ENCODE measurements at regions not wholly inside any gene's neighbourhood (a gene's known extent, or its start where the extent isn't known, plus 50 kb on each side); places are given as distances from the start of the nearest gene placed in this dataset.

- no peaks in the 10 kb centered on the region for H3K27me3 Mint-ChIP-seq
- ATAC-seq (ENCODE audit: low read depth) (peak; percentile 77), DNase-seq (no peak)
- peaks cover 4% of the 10 kb centered on the region for H3K9me3 Mint-ChIP-seq
- H3K4me1 Mint-ChIP-seq = peaks cover 35% of the 10 kb centered on the region
- H3K27ac Mint-ChIP-seq = peak overlapping the region; percentile 88
- POLR2A ChIA-PET = interaction anchor here (0.6 kb wide), 1 partner anchor 177 kb away, joined by 4 read pairs; no protein-coding TSS in a partner anchor
- H3K4me3 Mint-ChIP-seq = peak overlapping the region; percentile 66
- H3K36me3 Mint-ChIP-seq = peaks cover 16% of the 10 kb centered on the region
Observed at GRCh38 chr6:141484711-141485110, 648.0 kb upstream of the GJE1 start.

- Mint-ChIP-seq H3K4me3 (peak overlapping the region; percentile 87), H3K36me3 (peaks cover 15% of the 10 kb centered on the region), H3K27ac (peak overlapping the region; percentile 97), H3K27me3 (no peaks in the 10 kb centered on the region), H3K9me3 (peaks cover 6% of the 10 kb centered on the region), H3K4me1 (peaks cover 35% of the 10 kb centered on the region)
- ATAC-seq (ENCODE audit: low read depth) (peak; percentile 91), DNase-seq (no peak)
- POLR2A ChIA-PET = interaction anchor here (0.8 to 1.8 kb wide), 6 partner anchors 10 to 157 kb away, joined by 3 to 7 read pairs (median 3); no protein-coding TSS in a partner anchor
Observed at GRCh38 chr6:141483598-141484061, 649.1 kb upstream of the GJE1 start.

GRCh38 chr6:141482796-141483597 lies 649.7 kb upstream of the GJE1 start:
- no peaks in the 10 kb centered on the region for H3K27me3 Mint-ChIP-seq

GRCh38 chr6:141475259-141475658 lies 657.5 kb upstream of the GJE1 start:
- ATAC-seq (ENCODE audit: low read depth) (no peak), DNase-seq (no peak)
- Mint-ChIP-seq H3K27ac (no peak overlapping the region), H3K4me1 (peaks cover 12% of the 10 kb centered on the region), H3K36me3 (peaks cover 7% of the 10 kb centered on the region), H3K27me3 (no peaks in the 10 kb centered on the region), H3K4me3 (no peak overlapping the region), H3K9me3 (peaks cover 9% of the 10 kb centered on the region)
- POLR2A ChIA-PET = no interaction called here

More at GRCh38 chr6:141482796-141483597, 649.7 kb upstream of the GJE1 start:
- H3K27ac Mint-ChIP-seq = peak overlapping the region; percentile 97
- DNase-seq (no peak), ATAC-seq (ENCODE audit: low read depth) (peak; percentile 43)
- H3K4me3 Mint-ChIP-seq = peak overlapping the region; percentile 87
- peaks cover 30% of the 10 kb centered on the region for H3K4me1 Mint-ChIP-seq
- peaks cover 6% of the 10 kb centered on the region for H3K9me3 Mint-ChIP-seq
- POLR2A ChIA-PET = interaction anchor here (0.9 to 1.8 kb wide), 5 partner anchors 10 to 156 kb away, joined by 3 to 7 read pairs (median 3); no protein-coding TSS in a partner anchor
- peaks cover 15% of the 10 kb centered on the region for H3K36me3 Mint-ChIP-seq

GRCh38 chr6:141472162-141472928 lies 660.4 kb upstream of the GJE1 start:
- H3K9me3 Mint-ChIP-seq = peaks cover 6% of the 10 kb centered on the region
- peaks cover 10% of the 10 kb centered on the region for H3K36me3 Mint-ChIP-seq
- H3K27me3 Mint-ChIP-seq = no peaks in the 10 kb centered on the region
- H3K4me3 Mint-ChIP-seq = no peak overlapping the region
- H3K4me1 Mint-ChIP-seq = peaks cover 13% of the 10 kb centered on the region
- H3K27ac Mint-ChIP-seq = no peak overlapping the region
- POLR2A ChIA-PET = no interaction called here
- ATAC-seq (ENCODE audit: low read depth) = no peak
- no peak for DNase-seq

- Mint-ChIP-seq H3K9me3 (peaks cover 6% of the 10 kb centered on the region), H3K27ac (peak overlapping the region; percentile 46), H3K4me3 (no peak overlapping the region), H3K36me3 (peaks cover 10% of the 10 kb centered on the region), H3K27me3 (no peaks in the 10 kb centered on the region), H3K4me1 (peaks cover 13% of the 10 kb centered on the region)
- POLR2A ChIA-PET = interaction anchor here (0.9 kb wide), 1 partner anchor 13 kb away, joined by 3 read pairs; no protein-coding TSS in a partner anchor
- ATAC-seq (ENCODE audit: low read depth) (no peak), DNase-seq (no peak)
Observed at GRCh38 chr6:141470810-141471209, 661.9 kb upstream of the GJE1 start.

GRCh38 chr6:141467881-141468280 lies 664.8 kb upstream of the GJE1 start:
- peaks cover 5% of the 10 kb centered on the region for H3K36me3 Mint-ChIP-seq
- no peak overlapping the region for H3K4me3 Mint-ChIP-seq
- peaks cover 19% of the 10 kb centered on the region for H3K4me1 Mint-ChIP-seq
- ATAC-seq (ENCODE audit: low read depth) = no peak
- POLR2A ChIA-PET = no interaction called here
- H3K9me3 Mint-ChIP-seq = no peaks in the 10 kb centered on the region
- H3K27me3 Mint-ChIP-seq = no peaks in the 10 kb centered on the region
- no peak for DNase-seq
- no peak overlapping the region for H3K27ac Mint-ChIP-seq

GRCh38 chr6:141467041-141467440 lies 665.7 kb upstream of the GJE1 start:
- Mint-ChIP-seq H3K27ac (no peak overlapping the region), H3K36me3 (peaks cover 5% of the 10 kb centered on the region), H3K27me3 (no peaks in the 10 kb centered on the region), H3K4me3 (no peak overlapping the region), H3K4me1 (peaks cover 14% of the 10 kb centered on the region), H3K9me3 (no peaks in the 10 kb centered on the region)
- DNase-seq (no peak), ATAC-seq (ENCODE audit: low read depth) (no peak)
- POLR2A ChIA-PET = no interaction called here

- POLR2A ChIA-PET = no interaction called here
- no peak for DNase-seq
- no peak overlapping the region for H3K27ac Mint-ChIP-seq
Observed at GRCh38 chr6:141464896-141465295, 667.8 kb upstream of the GJE1 start.

GRCh38 chr6:141464490-141464889 lies 668.2 kb upstream of the GJE1 start:
- H3K36me3 Mint-ChIP-seq = no peaks in the 10 kb centered on the region
- no peaks in the 10 kb centered on the region for H3K9me3 Mint-ChIP-seq
- peaks cover 6% of the 10 kb centered on the region for H3K4me1 Mint-ChIP-seq
- ATAC-seq (ENCODE audit: low read depth) (no peak), DNase-seq (no peak)
- no peak overlapping the region for H3K27ac Mint-ChIP-seq
- POLR2A ChIA-PET = no interaction called here
- no peak overlapping the region for H3K4me3 Mint-ChIP-seq
- no peaks in the 10 kb centered on the region for H3K27me3 Mint-ChIP-seq

More at GRCh38 chr6:141464896-141465295, 667.8 kb upstream of the GJE1 start:
- Mint-ChIP-seq H3K4me1 (peaks cover 6% of the 10 kb centered on the region), H3K4me3 (no peak overlapping the region), H3K9me3 (no peaks in the 10 kb centered on the region), H3K27me3 (no peaks in the 10 kb centered on the region), H3K36me3 (no peaks in the 10 kb centered on the region)
- ATAC-seq (ENCODE audit: low read depth) = no peak

- POLR2A ChIA-PET = interaction anchor here (1.2 kb wide), 1 partner anchor 20 kb away, joined by 3 read pairs; no protein-coding TSS in a partner anchor
- peaks cover 6% of the 10 kb centered on the region for H3K4me1 Mint-ChIP-seq
- DNase-seq = no peak
Observed at GRCh38 chr6:141463237-141463977, 669.3 kb upstream of the GJE1 start.

GRCh38 chr6:141460743-141461484 lies 671.8 kb upstream of the GJE1 start:
- no peaks in the 10 kb centered on the region for H3K27me3 Mint-ChIP-seq
- POLR2A ChIA-PET = no interaction called here
- H3K36me3 Mint-ChIP-seq = no peaks in the 10 kb centered on the region
- no peak overlapping the region for H3K27ac Mint-ChIP-seq
- no peak for ATAC-seq (ENCODE audit: low read depth)
- H3K4me1 Mint-ChIP-seq = peaks cover 6% of the 10 kb centered on the region
- no peak overlapping the region for H3K4me3 Mint-ChIP-seq
- no peak for DNase-seq
- H3K9me3 Mint-ChIP-seq = no peaks in the 10 kb centered on the region

More at GRCh38 chr6:141463237-141463977, 669.3 kb upstream of the GJE1 start:
- H3K36me3 Mint-ChIP-seq = no peaks in the 10 kb centered on the region
- no peaks in the 10 kb centered on the region for H3K9me3 Mint-ChIP-seq
- H3K27me3 Mint-ChIP-seq = no peaks in the 10 kb centered on the region
- no peak overlapping the region for H3K27ac Mint-ChIP-seq
- ATAC-seq (ENCODE audit: low read depth) = no peak
- H3K4me3 Mint-ChIP-seq = peak overlapping the region; percentile 45

Data from activated naive CD8-positive, alpha-beta T cell treated with anti-CD3 and anti-CD28 coated beads, Interleukin-2, amount 10 ng/mL, durations not matched to agents 7 days and 5 days (primary cell).